ENCODE measurements at regions not wholly inside any gene's neighbourhood (a gene's known extent, or its start where the extent isn't known, plus 50 kb on each side); places are given as distances from the start of the nearest gene placed in this dataset.

- no peak overlapping the region for H3K4me3 ChIP-seq (ENCODE audit: low read depth, low read length, poor library complexity, severe bottlenecking)
- BruUV-seq (replicated peaks): no TSS peak
- CTCF ChIA-PET (ENCODE audit: unreplicated experiment): no interaction called here
- H3K79me2 ChIP-seq (ENCODE audit: insufficient read depth, low read depth, low read length): no peaks in the 10 kb centered on the region
- intact Hi-C loops (cut with micrococcal nuclease; ENCODE audit: unreplicated experiment): no loop called here
- H4K20me1 ChIP-seq (ENCODE audit: insufficient read depth, low read length): no peaks in the 10 kb centered on the region
- H2AFZ ChIP-seq (ENCODE audit: low read length): no peak overlapping the region
- no peak overlapping the region for H3K27ac ChIP-seq (ENCODE audit: low read depth, low read length, poor library complexity, severe bottlenecking)
- POLR2A ChIA-PET: interaction anchor here (0.7 kb wide), 1 partner anchor 199 kb away, joined by 3 read pairs; no protein-coding TSS in a partner anchor
- H3K9me2 ChIP-seq (ENCODE audit: insufficient read depth, low read length): no peaks in the 10 kb centered on the region
- TF ChIP-seq EZH2phosphoT487 (IDR thresholded peaks at IDR 0.05; ENCODE audit: borderline replicate concordance, low read depth, low read length) (no peak), CTCF (conservative IDR thresholded peaks at IDR 0.05; ENCODE audit: low read length) (no peak)
- no peaks in the 10 kb centered on the region for H3K36me3 ChIP-seq (ENCODE audit: insufficient read depth, low read length)
- DNase-seq (ENCODE audit: low spot score): no peak
- H3K9me3 ChIP-seq (ENCODE audit: low read length): no peaks in the 10 kb centered on the region
- no peaks in the 10 kb centered on the region for H3K4me1 ChIP-seq (ENCODE audit: insufficient read depth, low read length, poor library complexity, severe bottlenecking)
- H3K4me2 ChIP-seq (ENCODE audit: low read length): no peak overlapping the region
Measured at GRCh38 chr14:44742202-44742601, 219.5 kb downstream of the KLHL28 start.

- Histone ChIP-seq H3K79me2 (ENCODE audit: insufficient read depth, low read depth, low read length) (no peaks in the 10 kb centered on the region), H3K27ac (ENCODE audit: low read depth, low read length, poor library complexity, severe bottlenecking) (no peak overlapping the region), H2AFZ (ENCODE audit: low read length) (no peak overlapping the region), H4K20me1 (ENCODE audit: insufficient read depth, low read length) (no peaks in the 10 kb centered on the region), H3K9me3 (ENCODE audit: low read length) (no peaks in the 10 kb centered on the region), H3K4me1 (ENCODE audit: insufficient read depth, low read length, poor library complexity, severe bottlenecking) (no peaks in the 10 kb centered on the region), H3K9me2 (ENCODE audit: insufficient read depth, low read length) (no peaks in the 10 kb centered on the region), H3K36me3 (ENCODE audit: insufficient read depth, low read length) (no peaks in the 10 kb centered on the region), H3K4me3 (ENCODE audit: low read depth, low read length, poor library complexity, severe bottlenecking) (no peak overlapping the region), H3K4me2 (ENCODE audit: low read length) (no peak overlapping the region)
- DNase-seq (ENCODE audit: low spot score): no peak
- CTCF ChIA-PET (ENCODE audit: unreplicated experiment): no interaction called here
- TF ChIP-seq CTCF (conservative IDR thresholded peaks at IDR 0.05; ENCODE audit: low read length) (no peak), EZH2phosphoT487 (IDR thresholded peaks at IDR 0.05; ENCODE audit: borderline replicate concordance, low read depth, low read length) (no peak)
- POLR2A ChIA-PET: interaction anchor here (0.7 kb wide), 1 partner anchor 775 kb away, joined by 3 read pairs; no protein-coding TSS in a partner anchor
- intact Hi-C loops (cut with micrococcal nuclease; ENCODE audit: unreplicated experiment): no loop called here
- no TSS peak for BruUV-seq (replicated peaks)
Measured at GRCh38 chr14:44741431-44741830, 220.3 kb downstream of the KLHL28 start.

GRCh38 chr14:44736326-44736725 lies 225.4 kb downstream of the KLHL28 start:
- H3K4me2 ChIP-seq (ENCODE audit: low read length): no peak overlapping the region
- BruUV-seq (replicated peaks): no TSS peak
- no peaks in the 10 kb centered on the region for H4K20me1 ChIP-seq (ENCODE audit: insufficient read depth, low read length)
- ChIA-PET CTCF (ENCODE audit: unreplicated experiment) (no interaction called here), POLR2A (interaction anchor here (0.6 kb wide), 2 partner anchors 410 to 524 kb away, joined by 3 read pairs; no protein-coding TSS in a partner anchor)
- no peaks in the 10 kb centered on the region for H3K36me3 ChIP-seq (ENCODE audit: insufficient read depth, low read length)
- no peaks in the 10 kb centered on the region for H3K9me3 ChIP-seq (ENCODE audit: low read length)
- no peaks in the 10 kb centered on the region for H3K79me2 ChIP-seq (ENCODE audit: insufficient read depth, low read depth, low read length)
- TF ChIP-seq CTCF (conservative IDR thresholded peaks at IDR 0.05; ENCODE audit: low read length): no peak
- TF ChIP-seq EZH2phosphoT487 (IDR thresholded peaks at IDR 0.05; ENCODE audit: borderline replicate concordance, low read depth, low read length): no peak
- no peaks in the 10 kb centered on the region for H3K4me1 ChIP-seq (ENCODE audit: insufficient read depth, low read length, poor library complexity, severe bottlenecking)
- no peak for DNase-seq (ENCODE audit: low spot score)
- H2AFZ ChIP-seq (ENCODE audit: low read length): no peak overlapping the region
- no peak overlapping the region for H3K4me3 ChIP-seq (ENCODE audit: low read depth, low read length, poor library complexity, severe bottlenecking)
- no peaks in the 10 kb centered on the region for H3K9me2 ChIP-seq (ENCODE audit: insufficient read depth, low read length)
- no peak overlapping the region for H3K27ac ChIP-seq (ENCODE audit: low read depth, low read length, poor library complexity, severe bottlenecking)
- intact Hi-C loops (cut with micrococcal nuclease; ENCODE audit: unreplicated experiment): no loop called here

Data from OCI-LY7 (cell line).